Breast epithelium (tissue), 4 donors: ENCODE measurements at regions not wholly inside any gene's neighbourhood (a gene's known extent, or its start where the extent isn't known, plus 50 kb on each side); places are given as distances from the start of the nearest gene placed in this dataset.

ENCODE experiments used
- DNase-seq, 2 donors: peaks; one replicate each; pipeline ENCODE4 v3.0.0-alpha.2; 2019; ENCODE audit warnings: low spot score in 2 of 2
- H3K27ac ChIP-seq, 2 donors: fragments of 200-600 bp; sonication (generic) in 1 of 2; one replicate each; pipeline ENCODE4 v1.5.1; 2016 to 2019; ENCODE audit warnings: mild to moderate bottlenecking in 1 of 2
- H3K27me3 ChIP-seq, 2 donors: fragments of 200-600 bp; sonication (generic) in 1 of 2; one replicate each; pipeline versions ENCODE4 v1.5.1 to v1.6.0; 2017 to 2019; ENCODE audit warnings: control low read depth in 1 of 2, mild to moderate bottlenecking in 1 of 2
- H3K36me3 ChIP-seq: fragments of 200-600 bp; one replicate; pipeline ENCODE4 v1.5.1; 2019
- H3K4me1 ChIP-seq, 2 donors: fragments of 200-600 bp; sonication (generic); one replicate each; pipeline ENCODE4 v1.5.1; 2016 to 2019; ENCODE audit warnings: control low read depth in 1 of 2
- H3K4me3 ChIP-seq, 3 donors: fragments of 200-600 bp; sonication (generic); 1 replicate in 2 of 3; 2 replicates in 1 of 3; pipeline ENCODE4 v1.5.1; 2016 to 2019; ENCODE audit warnings: mild to moderate bottlenecking in 3 of 3, moderate library complexity in 2 of 3
- H3K9me3 ChIP-seq, 2 donors: fragments of 200-600 bp; sonication (generic) in 1 of 2; one replicate each; pipeline ENCODE4 v1.5.1; 2016 to 2019; ENCODE audit warnings: control low read depth in 1 of 2
- POLR2A ChIP-seq: fragments of 450-650 bp; IDR thresholded peaks from one replicate; pipeline ENCODE4 v1.6.1; 2016; ENCODE audit warnings: antibody characterized with exemption, mild to moderate bottlenecking, moderate library complexity
- POLR2AphosphoS5 ChIP-seq, 3 donors: sonication (generic); formaldehyde crosslinking; IDR thresholded peaks; one replicate each; pipeline ENCODE4 v1.6.1; 2017; ENCODE audit warnings: antibody characterized with exemption in 3 of 3
- intact Hi-C: fragments of 100-400 bp; cut with DNase I; formaldehyde crosslinking; loops from one replicate; pipeline ENCODE4 v1.15.1; 2023; ENCODE audit warnings: low total_unique reads
- TF ChIP-seq, protein P1 (sequence below), 3 donors: fragments of 450-650 bp; IDR thresholded peaks; one replicate each; pipeline ENCODE4 v1.5.1; 2016 to 2017; ENCODE audit warnings: antibody characterized with exemption in 3 of 3, mild to moderate bottlenecking in 3 of 3, moderate library complexity in 3 of 3

DNA sequence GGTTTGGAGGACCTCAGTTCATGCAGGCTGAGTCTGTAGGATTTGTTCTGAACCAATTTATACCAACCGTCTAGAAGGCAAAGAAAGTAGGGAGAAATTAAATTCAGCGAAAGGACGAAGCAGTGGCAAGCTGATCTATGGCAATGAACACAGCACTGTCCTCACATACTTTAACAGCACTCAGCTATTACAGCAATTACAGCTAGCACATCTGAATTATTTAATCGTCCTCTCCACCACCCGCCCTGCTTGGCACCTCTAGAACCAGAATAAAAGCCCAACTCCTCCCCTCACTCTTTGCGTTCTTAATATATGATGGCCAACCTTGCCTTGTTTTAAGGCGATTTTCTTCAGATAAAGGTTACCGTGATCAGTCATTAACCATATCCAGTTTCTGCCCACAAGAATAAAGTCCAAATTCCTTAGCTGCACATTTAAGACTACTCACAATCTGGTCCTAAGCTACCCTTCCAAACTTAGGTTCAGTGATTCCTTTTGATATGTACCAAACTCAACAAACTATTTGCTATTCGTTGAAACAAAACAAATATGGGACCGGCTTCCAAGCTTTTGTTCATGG is 169.4 kb upstream of the ESRRG start:
- intact Hi-C loops: no loop called here
- H3K27me3 ChIP-seq: no peaks in the 10 kb centered on the region

DNA sequence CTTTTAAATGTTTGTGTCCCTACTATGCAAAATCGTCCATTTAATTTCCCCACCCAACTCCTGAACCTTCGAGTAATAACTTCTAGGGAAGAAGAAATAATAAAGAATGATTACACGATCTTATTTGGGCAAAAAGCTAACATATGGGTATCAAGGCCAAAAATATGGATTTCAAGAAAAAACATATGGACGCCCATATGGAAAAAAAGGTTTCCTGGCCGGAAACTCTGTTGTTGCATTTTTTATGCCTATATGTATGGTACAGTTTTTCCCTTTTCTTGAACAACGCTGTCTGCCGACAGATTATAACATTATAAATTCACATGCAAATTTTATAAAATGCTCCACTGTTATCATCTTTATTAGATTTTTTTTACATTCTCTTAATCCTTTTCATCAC is 167.6 kb upstream of the ESRRG start:
- H3K27ac ChIP-seq: no peak overlapping the region

More for the DNA sequence above, 169.4 kb upstream of the ESRRG start:
- DNase-seq: no peak
- Histone ChIP-seq H3K36me3 (no peaks in the 10 kb centered on the region), H3K27ac (no peak overlapping the region), H3K4me1 (no peaks in the 10 kb centered on the region), H3K9me3 (no peaks in the 10 kb centered on the region), H3K4me3 (no peak overlapping the region)
- TF ChIP-seq, protein P1, sequence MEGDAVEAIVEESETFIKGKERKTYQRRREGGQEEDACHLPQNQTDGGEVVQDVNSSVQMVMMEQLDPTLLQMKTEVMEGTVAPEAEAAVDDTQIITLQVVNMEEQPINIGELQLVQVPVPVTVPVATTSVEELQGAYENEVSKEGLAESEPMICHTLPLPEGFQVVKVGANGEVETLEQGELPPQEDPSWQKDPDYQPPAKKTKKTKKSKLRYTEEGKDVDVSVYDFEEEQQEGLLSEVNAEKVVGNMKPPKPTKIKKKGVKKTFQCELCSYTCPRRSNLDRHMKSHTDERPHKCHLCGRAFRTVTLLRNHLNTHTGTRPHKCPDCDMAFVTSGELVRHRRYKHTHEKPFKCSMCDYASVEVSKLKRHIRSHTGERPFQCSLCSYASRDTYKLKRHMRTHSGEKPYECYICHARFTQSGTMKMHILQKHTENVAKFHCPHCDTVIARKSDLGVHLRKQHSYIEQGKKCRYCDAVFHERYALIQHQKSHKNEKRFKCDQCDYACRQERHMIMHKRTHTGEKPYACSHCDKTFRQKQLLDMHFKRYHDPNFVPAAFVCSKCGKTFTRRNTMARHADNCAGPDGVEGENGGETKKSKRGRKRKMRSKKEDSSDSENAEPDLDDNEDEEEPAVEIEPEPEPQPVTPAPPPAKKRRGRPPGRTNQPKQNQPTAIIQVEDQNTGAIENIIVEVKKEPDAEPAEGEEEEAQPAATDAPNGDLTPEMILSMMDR (IDR thresholded peaks at IDR 0.05): no peak
- TF ChIP-seq POLR2AphosphoS5 (IDR thresholded peaks at IDR 0.05): no peak
- TF ChIP-seq POLR2A: no peak

DNA sequence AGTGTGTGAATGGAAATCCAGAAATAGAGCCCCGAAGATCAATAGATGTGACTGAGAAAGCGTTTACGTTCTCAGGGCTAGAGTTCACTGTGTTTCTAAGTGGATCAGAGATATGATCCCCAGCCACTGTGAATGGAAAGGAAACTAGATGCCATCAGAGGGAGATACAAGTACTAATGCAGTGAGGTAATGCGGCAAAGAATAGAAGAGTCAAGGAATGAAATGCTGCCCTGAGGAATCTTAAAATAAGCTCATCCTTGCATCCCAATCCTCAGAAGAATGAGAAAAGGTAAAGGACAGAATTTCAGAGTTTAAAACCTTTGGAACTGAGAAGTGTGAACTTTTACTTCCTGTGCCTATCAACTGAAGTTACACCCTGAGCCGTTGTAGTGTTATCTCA is 165.5 kb upstream of the ESRRG start:
- no peak for DNase-seq
- Histone ChIP-seq H3K4me3 (no peak overlapping the region), H3K27ac (no peak overlapping the region), H3K36me3 (no peaks in the 10 kb centered on the region), H3K27me3 (no peaks in the 10 kb centered on the region), H3K4me1 (no peaks in the 10 kb centered on the region), H3K9me3 (no peaks in the 10 kb centered on the region)
- intact Hi-C loops: no loop called here
- TF ChIP-seq POLR2A (no peak), POLR2AphosphoS5 (IDR thresholded peaks at IDR 0.05) (no peak)
- TF ChIP-seq, protein P1 (IDR thresholded peaks at IDR 0.05): no peak

More for the DNA sequence above, 167.6 kb upstream of the ESRRG start:
- intact Hi-C loops: no loop called here
- H3K4me1 ChIP-seq: no peaks in the 10 kb centered on the region
- no peak for DNase-seq
- no peak overlapping the region for H3K4me3 ChIP-seq
- TF ChIP-seq POLR2A (no peak), POLR2AphosphoS5 (IDR thresholded peaks at IDR 0.05) (no peak)
- TF ChIP-seq, protein P1 (IDR thresholded peaks at IDR 0.05): no peak
- H3K27me3 ChIP-seq: no peaks in the 10 kb centered on the region
- no peaks in the 10 kb centered on the region for H3K36me3 ChIP-seq
- H3K9me3 ChIP-seq: no peaks in the 10 kb centered on the region

DNA sequence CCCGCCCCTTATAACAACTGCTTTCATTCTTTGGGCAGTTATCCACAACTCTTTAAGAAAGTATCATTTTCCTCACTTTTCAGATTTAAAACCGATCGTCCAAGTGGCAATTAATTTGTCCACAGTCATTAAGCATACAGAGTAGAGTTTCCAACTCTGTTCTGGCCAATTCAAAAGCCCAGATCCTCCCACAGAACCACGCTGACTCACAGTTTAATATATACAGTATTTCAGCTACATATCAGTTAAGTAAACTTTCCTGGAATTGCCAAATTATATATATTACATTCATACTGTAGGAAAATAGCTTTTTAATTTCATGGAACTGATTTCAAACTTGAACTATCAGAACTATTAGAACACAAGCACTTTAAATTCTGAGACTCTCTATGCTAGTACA is 163.8 kb upstream of the ESRRG start:
- no peaks in the 10 kb centered on the region for H3K27me3 ChIP-seq
- no peaks in the 10 kb centered on the region for H3K9me3 ChIP-seq
- no peaks in the 10 kb centered on the region for H3K4me1 ChIP-seq
- no peak for DNase-seq
- intact Hi-C loops: no loop called here
- no peak overlapping the region for H3K27ac ChIP-seq
- no peaks in the 10 kb centered on the region for H3K36me3 ChIP-seq
- TF ChIP-seq POLR2A: no peak
- TF ChIP-seq POLR2AphosphoS5 (IDR thresholded peaks at IDR 0.05): no peak
- TF ChIP-seq, protein P1 (IDR thresholded peaks at IDR 0.05): no peak
- H3K4me3 ChIP-seq: no peak overlapping the region

DNA sequence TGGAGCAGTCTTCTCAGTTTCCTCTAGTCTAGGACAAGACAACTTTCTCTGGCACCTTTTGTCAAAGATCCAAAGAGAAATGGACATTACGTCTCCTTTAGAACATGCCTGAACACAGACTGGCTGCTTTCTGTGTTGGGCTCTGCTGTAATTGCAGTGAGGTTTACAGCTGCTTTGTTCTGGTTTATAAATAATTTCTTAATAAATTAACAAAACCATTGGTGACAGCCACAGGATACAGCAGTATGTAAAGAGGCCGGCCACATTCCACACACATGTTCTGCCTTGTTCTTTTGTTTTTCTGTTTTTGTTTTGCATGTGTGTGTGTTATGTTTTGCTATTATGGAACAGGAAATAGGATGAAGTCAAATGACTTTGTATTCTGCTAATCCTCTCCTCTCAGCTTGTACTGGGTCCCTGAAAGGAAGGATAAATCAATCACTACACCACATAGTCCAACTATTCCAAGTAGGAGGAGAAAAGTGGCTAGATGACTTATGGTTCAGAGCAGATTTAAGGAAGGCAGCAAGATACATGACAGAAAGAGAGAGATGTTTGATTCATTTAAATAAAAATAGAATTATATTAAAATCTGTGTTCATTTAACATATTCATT is 161.5 kb upstream of the ESRRG start:
- Histone ChIP-seq H3K36me3 (no peaks in the 10 kb centered on the region), H3K4me3 (no peak overlapping the region), H3K27ac (peak overlapping the region in 1 of 2 donors; percentile 52), H3K9me3 (no peaks in the 10 kb centered on the region), H3K27me3 (no peaks in the 10 kb centered on the region), H3K4me1 (no peaks in the 10 kb centered on the region)
- no peak for DNase-seq
- intact Hi-C loops: no loop called here
- no peak for TF ChIP-seq POLR2A
- no peak for TF ChIP-seq POLR2AphosphoS5 (IDR thresholded peaks at IDR 0.05)
- TF ChIP-seq, protein P1 (IDR thresholded peaks at IDR 0.05): no peak
